HCT116 (cell line): ENCODE measurements at regions not wholly inside any gene's neighbourhood (a gene's known extent, or its start where the extent isn't known, plus 50 kb on each side); places are given as distances from the start of the nearest gene placed in this dataset.

Experiments used
- ATAC-seq: fragments of 200-7000 bp; cut with Tn5 transposase; 2 replicates; pipeline ENCODE4 v1.9.1; 2020; ENCODE audit warnings: mild to moderate bottlenecking, moderate library complexity
- BruUV-seq: library from RNA; stranded (reverse); fragments of 400-500 nt; replicated peaks from 2 replicates; lab custom pipeline; 2021; lab: Mats Ljungman, UMichigan
- CTCF ChIA-PET: fragments of 300-600 bp; sonication (Branson Sonifier 250); formaldehyde crosslinking; loops from one replicate; lab custom pipeline; 2021; ENCODE audit warnings: antibody characterized with exemption; lab: Charles Lee
- POLR2A ChIA-PET: fragments of 300-600, 350-600 bp; sonication (Branson Sonifier 250); formaldehyde crosslinking; loops from one replicate; lab custom pipeline; 2021; ENCODE audit warnings: antibody characterized with exemption; lab: Charles Lee
- RAD21 ChIA-PET, 2 experiments: fragments of 300-600 bp; sonication (Branson Sonifier 250); formaldehyde crosslinking; loops; one replicate each; lab custom pipeline; 2023; ENCODE audit warnings: low total read pairs in 2 of 2; ENCODE audit not compliant: uncharacterized antibody in 2 of 2, unreplicated experiment in 2 of 2, low non-redundant PET in 1 of 2; lab: Charles Lee
- DNase-seq: peaks from one replicate; pipeline ENCODE4 v3.0.0-alpha.2; 2010; ENCODE audit warnings: low read depth, low spot score
- H2AFZ ChIP-seq: fragments of 200-600 bp; shearing (Covaris generic), sonication (generic); 2 replicates; pipeline ENCODE4 v1.6.1; 2017; ENCODE audit warnings: low read depth, mixed run types, mixed read lengths, antibody characterized with exemption, low read length; ENCODE audit not compliant: poor library complexity, severe bottlenecking
- H3K27ac ChIP-seq: 2 replicates; pipeline ENCODE4 v1.5.1; 2012; ENCODE audit warnings: low read depth, low read length
- H3K27me3 ChIP-seq: fragments of 200-600 bp; sonication (generic); 2 replicates; pipeline ENCODE4 v1.6.1; 2016; ENCODE audit warnings: mixed run types, low read length, mixed read lengths; ENCODE audit not compliant: insufficient read depth
- H3K36me3 ChIP-seq, 2 experiments: fragments of 200-500 bp in 1 of 2; fragments of 200-600 bp in 1 of 2; sonication (Bioruptor generic) in 1 of 2; sonication (generic) in 1 of 2; 2 replicates each; pipeline versions ENCODE4 v1.5.1 to v1.6.1; 2014 to 2016; ENCODE audit warnings: low read length in 2 of 2, inconsistent platforms in 1 of 2, mixed read lengths in 1 of 2, mixed run types in 1 of 2; ENCODE audit not compliant: insufficient read depth in 2 of 2, control insufficient read depth in 1 of 2
- H3K4me1 ChIP-seq, 2 experiments: fragments of 200-600 bp in 1 of 2; sonication (generic) in 1 of 2; 2 replicates each; pipeline versions ENCODE4 v1.5.1 to v1.6.1; 2012 to 2017; ENCODE audit warnings: low read length in 2 of 2, inconsistent platforms in 1 of 2, mild to moderate bottlenecking in 1 of 2, mixed read lengths in 1 of 2, mixed run types in 1 of 2, moderate library complexity in 1 of 2; ENCODE audit not compliant: insufficient read depth in 2 of 2, control insufficient read depth in 1 of 2
- H3K4me2 ChIP-seq: fragments of 200-600 bp; sonication (generic); 2 replicates; pipeline ENCODE4 v1.6.1; 2017; ENCODE audit warnings: mixed run types, low read length, mixed read lengths
- H3K4me3 ChIP-seq, 2 experiments: fragments of 200-600 bp in 1 of 2; sonication (generic) in 1 of 2; replicated peaks in 1 of 2; 2 replicates each; pipeline ENCODE4 v1.5.1; 2011 to 2016; ENCODE audit warnings: low read length in 2 of 2, control low read depth in 1 of 2, low read depth in 1 of 2, mild to moderate bottlenecking in 1 of 2, mixed read lengths in 1 of 2, mixed run types in 1 of 2
- H3K79me2 ChIP-seq: fragments of 200-600 bp; sonication (generic); 2 replicates; pipeline ENCODE4 v1.6.1; 2017; ENCODE audit warnings: mild to moderate bottlenecking, mixed run types, low read length, moderate library complexity, mixed read lengths; ENCODE audit not compliant: insufficient read depth
- H3K9ac ChIP-seq: fragments of 200-600 bp; sonication (generic); 2 replicates; pipeline ENCODE4 v1.6.1; 2016; ENCODE audit warnings: low read length, mixed read lengths
- H3K9me2 ChIP-seq: fragments of 200-600 bp; sonication (generic), shearing (Covaris generic); 2 replicates; pipeline ENCODE4 v1.6.1; 2017; ENCODE audit warnings: mixed run types, mild to moderate bottlenecking, moderate library complexity; ENCODE audit not compliant: insufficient read depth
- H3K9me3 ChIP-seq, 2 experiments: fragments of 200-500 bp in 1 of 2; fragments of 200-600 bp in 1 of 2; sonication (Bioruptor generic) in 1 of 2; sonication (generic) in 1 of 2; 2 replicates each; pipeline ENCODE4 v1.6.1; 2014 to 2017; ENCODE audit warnings: low read length in 2 of 2, mixed read lengths in 2 of 2, inconsistent platforms in 1 of 2, low read depth in 1 of 2, mild to moderate bottlenecking in 1 of 2, mixed run types in 1 of 2, moderate library complexity in 1 of 2; ENCODE audit not compliant: control insufficient read depth in 1 of 2, insufficient read depth in 1 of 2
- H4K20me1 ChIP-seq: fragments of 200-600 bp; sonication (generic), shearing (Covaris generic); 2 replicates; pipeline ENCODE4 v1.6.1; 2017; ENCODE audit warnings: mixed run types, mild to moderate bottlenecking, moderate library complexity; ENCODE audit not compliant: insufficient read depth
- CBX3 ChIP-seq: IDR thresholded peaks from 2 replicates; pipeline ENCODE4 v1.6.1; 2012; ENCODE audit warnings: low read depth
- ELF1 ChIP-seq: IDR thresholded peaks from 2 replicates; pipeline ENCODE4 v1.6.1; 2012; ENCODE audit warnings: low read depth, borderline replicate concordance
- FOSL1 ChIP-seq: IDR thresholded peaks from 2 replicates; pipeline ENCODE4 v1.6.1; 2012; ENCODE audit warnings: low read depth
- MAX ChIP-seq: IDR thresholded peaks from 2 replicates; pipeline ENCODE4 v1.6.1; 2012
- POLR2AphosphoS5 ChIP-seq: IDR thresholded peaks from 2 replicates; pipeline ENCODE4 v1.6.1; 2011; ENCODE audit warnings: mild to moderate bottlenecking, low read depth, low read length, moderate library complexity
- RAD21 ChIP-seq: IDR thresholded peaks from 2 replicates; pipeline ENCODE4 v1.6.1; 2012; ENCODE audit warnings: low read depth, mild to moderate bottlenecking
- REST ChIP-seq: IDR thresholded peaks from 2 replicates; pipeline ENCODE4 v1.6.1; 2012; ENCODE audit warnings: low read depth
- SIN3A ChIP-seq: IDR thresholded peaks from 2 replicates; pipeline ENCODE4 v1.6.1; 2012; ENCODE audit warnings: low read depth
- ZBTB33 ChIP-seq: IDR thresholded peaks from 2 replicates; pipeline ENCODE4 v1.6.1; 2011; ENCODE audit warnings: mild to moderate bottlenecking, low read length, moderate library complexity; ENCODE audit not compliant: insufficient replicate concordance; ENCODE audit errors: extremely low read depth
- intact Hi-C: fragments of 100-400 bp; cut with micrococcal nuclease; formaldehyde crosslinking; loops from 2 replicates; pipeline ENCODE4 v1.10.0; 2022

GRCh38 chr5:116703941-116704340 lies 129.3 kb upstream of the SEMA6A start:
- ChIA-PET RAD21 (no interaction called here), POLR2A (no interaction called here), CTCF (no interaction called here)
- no TSS peak for BruUV-seq
- no peaks in the 10 kb centered on the region for H3K36me3 ChIP-seq
- no peaks in the 10 kb centered on the region for H3K79me2 ChIP-seq
- H4K20me1 ChIP-seq, result no peaks in the 10 kb centered on the region
- no peaks in the 10 kb centered on the region for H3K9me3 ChIP-seq
- TF ChIP-seq FOSL1, result no peak
- H3K9ac ChIP-seq, result no peak overlapping the region
- no peak overlapping the region for H3K4me2 ChIP-seq
- H2AFZ ChIP-seq, result no peak overlapping the region
- DNase-seq, result no peak
- no peak overlapping the region for H3K27ac ChIP-seq
- no peak for ATAC-seq
- no peaks in the 10 kb centered on the region for H3K27me3 ChIP-seq
- H3K4me3 ChIP-seq, result no peak overlapping the region
- H3K4me1 ChIP-seq, result no peaks in the 10 kb centered on the region
- intact Hi-C loops, result no loop called here
- H3K9me2 ChIP-seq, result no peaks in the 10 kb centered on the region

DNA sequence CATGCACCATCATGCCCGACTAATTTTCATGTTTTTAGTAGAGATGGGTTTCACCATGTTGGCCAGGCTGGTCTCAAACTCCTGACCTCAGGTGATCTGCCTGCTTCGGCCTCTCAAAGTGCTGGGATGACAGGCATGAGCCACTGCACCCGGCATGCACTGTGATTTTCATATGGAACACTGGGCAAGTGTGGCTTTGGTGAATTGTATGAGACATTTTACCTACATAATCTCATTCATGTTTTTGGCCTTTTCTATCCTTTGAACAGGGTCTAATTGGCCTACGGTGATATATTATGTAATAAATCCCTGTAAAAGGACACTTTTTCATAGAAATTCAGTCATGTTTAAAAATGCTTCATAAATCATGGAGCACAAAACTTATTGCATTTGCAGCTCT lies 128.7 kb upstream of the SEMA6A start:
- no peaks in the 10 kb centered on the region for H3K27me3 ChIP-seq

More for the DNA sequence above, 128.7 kb upstream of the SEMA6A start:
- H3K9ac ChIP-seq, result no peak overlapping the region
- H3K4me3 ChIP-seq, result no peak overlapping the region
- no peak overlapping the region for H3K4me2 ChIP-seq
- no peaks in the 10 kb centered on the region for H4K20me1 ChIP-seq
- H3K27ac ChIP-seq, result no peak overlapping the region
- no peak overlapping the region for H2AFZ ChIP-seq
- ATAC-seq, result no peak
- H3K36me3 ChIP-seq, result no peaks in the 10 kb centered on the region
- intact Hi-C loops, result no loop called here
- DNase-seq, result no peak
- H3K79me2 ChIP-seq, result no peaks in the 10 kb centered on the region
- CTCF ChIA-PET, result no interaction called here
- POLR2A ChIA-PET, result no interaction called here
- no peaks in the 10 kb centered on the region for H3K4me1 ChIP-seq
- no peaks in the 10 kb centered on the region for H3K9me3 ChIP-seq
- H3K9me2 ChIP-seq, result no peaks in the 10 kb centered on the region
- no TSS peak for BruUV-seq
- RAD21 ChIA-PET, result no interaction called here
- TF ChIP-seq POLR2AphosphoS5 (no peak), SIN3A (no peak), ZBTB33 (no peak), ELF1 (no peak), REST (no peak), CBX3 (no peak), MAX (no peak), RAD21 (no peak)
